ENCODE measurements at regions not wholly inside any gene's neighbourhood (a gene's known extent, or its start where the extent isn't known, plus 50 kb on each side); places are given as distances from the start of the nearest gene placed in this dataset.

GRCh38 chr12:126767334-126767733, 1499.6 kb upstream of the TMEM132C start:
- H3K36me3 ChIP-seq: no peaks in the 10 kb centered on the region
- DNase-seq: no peak
- ATAC-seq: no peak
- TF ChIP-seq CTCF (IDR thresholded peaks at IDR 0.05 in 4 of 5, conservative IDR thresholded peaks at IDR 0.05 in 1 of 5) (no peak), POLR2A (IDR thresholded peaks at IDR 0.05) (no peak)
- in situ Hi-C loops (cut with MboI; ENCODE audit: low sequenced_read_pairs in 4 of 4): no loop called here
- no peak overlapping the region for H3K4me3 ChIP-seq
- no peaks in the 10 kb centered on the region for H3K4me1 ChIP-seq
- no peaks in the 10 kb centered on the region for H3K9me3 ChIP-seq
- no peak overlapping the region for H3K27ac ChIP-seq
- intact Hi-C loops (cut with DNase I; ENCODE audit: low total_unique reads): no loop called here
- H3K27me3 ChIP-seq: no peaks in the 10 kb centered on the region

DNA sequence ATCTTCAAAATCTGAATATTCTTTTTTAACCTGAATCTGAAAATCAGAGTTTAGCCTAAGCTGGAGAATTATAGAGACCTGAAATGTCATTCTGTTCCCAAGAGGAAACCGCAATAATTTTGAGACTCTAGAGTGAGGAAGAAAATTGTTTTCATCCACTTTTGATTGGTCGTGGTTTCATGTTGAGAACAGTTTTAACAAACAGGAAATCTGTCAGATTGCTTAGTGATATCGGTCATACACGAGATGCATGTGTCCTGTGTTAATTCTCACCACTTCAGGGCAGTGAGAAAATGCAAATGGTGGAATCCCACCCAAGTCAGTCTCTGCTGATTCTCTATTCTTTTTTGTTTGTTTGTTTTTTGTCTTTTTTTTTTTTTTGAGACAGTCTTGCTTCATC, 1498.5 kb upstream of the TMEM132C start:
- H3K4me3 ChIP-seq: no peak overlapping the region
- no peaks in the 10 kb centered on the region for H3K9me3 ChIP-seq
- DNase-seq (no peak), ATAC-seq (no peak)
- no peaks in the 10 kb centered on the region for H3K4me1 ChIP-seq
- TF ChIP-seq POLR2A (IDR thresholded peaks at IDR 0.05) (no peak), CTCF (IDR thresholded peaks at IDR 0.05 in 4 of 5, conservative IDR thresholded peaks at IDR 0.05 in 1 of 5) (no peak)
- intact Hi-C loops (cut with DNase I; ENCODE audit: low total_unique reads) (no loop called here), in situ Hi-C loops (cut with MboI; ENCODE audit: low sequenced_read_pairs in 4 of 4) (no loop called here)
- no peaks in the 10 kb centered on the region for H3K36me3 ChIP-seq
- H3K27ac ChIP-seq: no peak overlapping the region
- H3K27me3 ChIP-seq: no peaks in the 10 kb centered on the region

DNA sequence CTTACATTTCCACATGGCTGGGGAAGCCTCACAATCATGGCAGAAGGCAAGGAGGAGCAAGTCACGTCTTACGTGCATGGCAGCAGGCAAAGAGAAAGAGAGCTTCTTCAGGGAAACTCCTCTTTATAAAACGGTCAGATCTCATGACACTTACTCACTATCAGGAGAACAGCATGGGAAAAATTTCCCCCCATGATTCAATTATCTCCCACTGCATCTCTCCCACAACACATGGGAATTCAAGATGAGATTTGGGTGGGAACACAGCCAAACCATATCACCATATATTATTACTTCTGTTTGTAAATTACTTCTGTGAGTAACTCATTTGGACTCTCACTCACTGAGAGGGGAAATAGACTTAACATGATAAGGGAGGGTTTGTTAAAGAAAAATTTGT, 1496.8 kb upstream of the TMEM132C start:
- intact Hi-C loops (cut with DNase I; ENCODE audit: low total_unique reads) (no loop called here), in situ Hi-C loops (cut with MboI; ENCODE audit: low sequenced_read_pairs in 4 of 4) (no loop called here)
- Histone ChIP-seq H3K27ac (no peak overlapping the region), H3K4me3 (no peak overlapping the region), H3K27me3 (no peaks in the 10 kb centered on the region), H3K4me1 (no peaks in the 10 kb centered on the region), H3K36me3 (no peaks in the 10 kb centered on the region), H3K9me3 (no peaks in the 10 kb centered on the region)
- no peak for ATAC-seq
- no peak for DNase-seq
- TF ChIP-seq POLR2A (IDR thresholded peaks at IDR 0.05): no peak
- no peak for TF ChIP-seq CTCF (IDR thresholded peaks at IDR 0.05 in 4 of 5, conservative IDR thresholded peaks at IDR 0.05 in 1 of 5)

DNA sequence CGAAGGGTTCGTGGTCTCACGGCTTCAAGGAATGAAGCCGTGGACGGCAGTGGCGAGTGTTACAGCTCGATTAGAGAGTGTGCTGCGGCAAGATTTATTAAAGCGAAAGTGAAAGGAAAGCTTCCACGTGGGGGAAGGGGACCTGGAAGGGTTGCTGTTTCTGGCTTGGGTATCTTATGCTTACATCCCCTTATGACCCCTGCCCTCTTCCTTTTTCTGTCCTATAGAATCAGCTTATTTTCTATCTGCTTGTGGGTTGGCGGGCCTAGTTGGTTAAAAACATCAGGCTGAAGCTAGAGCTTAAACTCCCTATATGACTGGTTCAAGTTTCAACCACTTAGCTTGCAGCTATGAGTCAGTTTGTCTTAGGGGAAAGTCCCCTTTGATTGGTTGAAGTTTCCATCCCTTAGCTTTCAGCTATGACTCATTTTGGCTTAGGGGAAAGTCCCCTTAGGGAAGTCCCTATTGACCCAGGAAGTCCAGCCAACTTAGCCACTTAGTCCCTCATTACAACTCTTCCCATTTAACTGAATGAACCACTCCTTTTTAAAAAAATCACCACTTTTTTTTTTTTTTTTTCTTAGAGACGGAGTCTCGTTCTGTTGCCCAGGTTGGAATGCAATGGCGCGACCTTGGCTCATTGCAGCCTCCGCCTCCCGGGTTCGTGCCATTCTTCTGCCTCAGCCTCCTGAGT, 1494.7 kb upstream of the TMEM132C start:
- intact Hi-C loops (cut with DNase I; ENCODE audit: low total_unique reads) (no loop called here), in situ Hi-C loops (cut with MboI; ENCODE audit: low sequenced_read_pairs in 4 of 4) (no loop called here)
- peak overlapping the region; percentile 42 to 49 (median 46) for H3K4me3 ChIP-seq
- peak overlapping the region in 2 of 4 donors; percentile 27 to 60 for H3K27ac ChIP-seq
- TF ChIP-seq CTCF (IDR thresholded peaks at IDR 0.05 in 4 of 5, conservative IDR thresholded peaks at IDR 0.05 in 1 of 5) (no peak), POLR2A (IDR thresholded peaks at IDR 0.05) (no peak)
- no peaks in the 10 kb centered on the region for H3K4me1 ChIP-seq
- no peaks in the 10 kb centered on the region for H3K36me3 ChIP-seq
- no peaks in the 10 kb centered on the region for H3K27me3 ChIP-seq
- peak; percentile 56 to 90 for ATAC-seq
- peak in 1 of 2 donors; percentile 18 for DNase-seq
- H3K9me3 ChIP-seq: no peaks in the 10 kb centered on the region

DNA sequence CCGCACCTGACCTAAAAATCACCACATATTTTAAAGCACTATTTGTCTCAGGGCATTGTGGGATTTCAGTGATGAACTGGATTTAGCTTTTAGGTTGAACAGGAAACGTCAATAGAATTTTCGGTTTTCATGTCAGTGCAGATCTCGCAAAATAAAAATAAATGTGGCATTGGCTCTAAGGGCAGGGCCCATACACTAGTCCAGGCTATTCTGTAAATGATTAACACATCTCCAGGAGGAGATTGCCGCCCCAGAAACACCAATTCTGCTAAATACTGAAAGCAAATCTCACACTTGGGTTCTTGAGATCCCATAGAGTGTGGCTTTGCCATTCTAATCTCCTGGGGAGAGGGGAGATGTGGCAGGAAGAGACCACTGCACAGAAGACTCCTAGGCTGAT, 1494.0 kb upstream of the TMEM132C start:
- H3K4me3 ChIP-seq: peak overlapping the region in 2 of 4 donors; percentile 46 to 49
- intact Hi-C loops (cut with DNase I; ENCODE audit: low total_unique reads) (no loop called here), in situ Hi-C loops (cut with MboI; ENCODE audit: low sequenced_read_pairs in 4 of 4) (no loop called here)
- DNase-seq (no peak), ATAC-seq (no peak)
- no peaks in the 10 kb centered on the region for H3K9me3 ChIP-seq
- no peak overlapping the region for H3K27ac ChIP-seq
- no peaks in the 10 kb centered on the region for H3K27me3 ChIP-seq
- H3K4me1 ChIP-seq: no peaks in the 10 kb centered on the region
- H3K36me3 ChIP-seq: no peaks in the 10 kb centered on the region
- TF ChIP-seq CTCF (IDR thresholded peaks at IDR 0.05 in 4 of 5, conservative IDR thresholded peaks at IDR 0.05 in 1 of 5) (no peak), POLR2A (IDR thresholded peaks at IDR 0.05) (no peak)

Data from gastrocnemius medialis (tissue), 4 donors.